Muscle of back (tissue), 3 donors: ENCODE measurements at regions not wholly inside any gene's neighbourhood (a gene's known extent, or its start where the extent isn't known, plus 50 kb on each side); places are given as distances from the start of the nearest gene placed in this dataset.

ENCODE experiments used
- DNase-seq, 3 donors: peaks; one replicate each; pipeline versions ENCODE4 v3.0.0 to v3.0.0-alpha.2; 2013

GRCh38 chr6:140071601-140072062, 697.2 kb upstream of the CITED2 start:
- DNase-seq, result peak in 1 of 3 donors; percentile 91

- DNase-seq, result peak; percentile 38 to 89 (median 73)
These were observed 696.5 kb upstream of the CITED2 start for GRCh38 chr6:140070846-140071473.

GRCh38 chr6:140069576-140069975, 695.1 kb upstream of the CITED2 start:
- DNase-seq, result no peak

GRCh38 chr6:140068801-140069200, 694.4 kb upstream of the CITED2 start:
- DNase-seq, result peak in 1 of 3 donors; percentile 44

GRCh38 chr6:140064366-140064765, 689.9 kb upstream of the CITED2 start:
- DNase-seq, result no peak

GRCh38 chr6:140063021-140063399, 688.6 kb upstream of the CITED2 start:
- peak in 1 of 3 donors; percentile 37 for DNase-seq

GRCh38 chr6:140062043-140063020, 687.9 kb upstream of the CITED2 start:
- peak; percentile 75 to 97 (median 88) for DNase-seq

GRCh38 chr6:140061110-140062042, 686.9 kb upstream of the CITED2 start:
- DNase-seq, result peak in 1 of 3 donors; percentile 32

GRCh38 chr6:140059947-140060346, 685.5 kb upstream of the CITED2 start:
- DNase-seq, result no peak

- DNase-seq, result no peak
These were observed 684.4 kb upstream of the CITED2 start for GRCh38 chr6:140058863-140059262.

GRCh38 chr6:140052736-140053729, 678.6 kb upstream of the CITED2 start:
- DNase-seq, result no peak

GRCh38 chr6:140051521-140052512, 677.4 kb upstream of the CITED2 start:
- DNase-seq, result peak in 1 of 3 donors; percentile 94

GRCh38 chr6:140050101-140050995, 675.9 kb upstream of the CITED2 start:
- no peak for DNase-seq

- no peak for DNase-seq
These were observed 674.8 kb upstream of the CITED2 start for GRCh38 chr6:140049251-140049650.

- no peak for DNase-seq
These were observed 673.8 kb upstream of the CITED2 start for GRCh38 chr6:140048202-140048790.

- DNase-seq, result no peak
These were observed 672.9 kb upstream of the CITED2 start for GRCh38 chr6:140047321-140047720.

GRCh38 chr6:140046016-140046632, 671.7 kb upstream of the CITED2 start:
- no peak for DNase-seq
